ENCODE measurements at regions not wholly inside any gene's neighbourhood (a gene's known extent, or its start where the extent isn't known, plus 50 kb on each side); places are given as distances from the start of the nearest gene placed in this dataset.

DNA sequence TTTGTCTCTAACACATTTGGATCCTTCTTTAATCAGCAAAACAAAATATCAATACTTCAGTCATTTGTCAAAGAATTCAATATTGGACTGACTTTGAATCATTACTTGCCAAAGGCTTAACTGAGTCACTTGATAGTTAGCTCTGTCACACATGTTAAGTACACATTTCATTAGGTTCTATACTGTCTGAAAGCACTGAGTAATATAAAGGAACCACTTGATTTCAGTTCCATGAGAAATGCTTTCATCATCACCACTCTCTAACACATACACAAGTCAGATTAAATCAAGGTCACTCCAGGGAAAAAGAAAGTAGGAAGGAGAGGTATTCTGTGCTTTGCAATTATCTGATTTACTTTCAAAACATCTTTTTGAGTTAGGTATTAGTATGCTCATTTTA is 1233.1 kb downstream of the C4orf33 start:
- TF ChIP-seq, protein P1, sequence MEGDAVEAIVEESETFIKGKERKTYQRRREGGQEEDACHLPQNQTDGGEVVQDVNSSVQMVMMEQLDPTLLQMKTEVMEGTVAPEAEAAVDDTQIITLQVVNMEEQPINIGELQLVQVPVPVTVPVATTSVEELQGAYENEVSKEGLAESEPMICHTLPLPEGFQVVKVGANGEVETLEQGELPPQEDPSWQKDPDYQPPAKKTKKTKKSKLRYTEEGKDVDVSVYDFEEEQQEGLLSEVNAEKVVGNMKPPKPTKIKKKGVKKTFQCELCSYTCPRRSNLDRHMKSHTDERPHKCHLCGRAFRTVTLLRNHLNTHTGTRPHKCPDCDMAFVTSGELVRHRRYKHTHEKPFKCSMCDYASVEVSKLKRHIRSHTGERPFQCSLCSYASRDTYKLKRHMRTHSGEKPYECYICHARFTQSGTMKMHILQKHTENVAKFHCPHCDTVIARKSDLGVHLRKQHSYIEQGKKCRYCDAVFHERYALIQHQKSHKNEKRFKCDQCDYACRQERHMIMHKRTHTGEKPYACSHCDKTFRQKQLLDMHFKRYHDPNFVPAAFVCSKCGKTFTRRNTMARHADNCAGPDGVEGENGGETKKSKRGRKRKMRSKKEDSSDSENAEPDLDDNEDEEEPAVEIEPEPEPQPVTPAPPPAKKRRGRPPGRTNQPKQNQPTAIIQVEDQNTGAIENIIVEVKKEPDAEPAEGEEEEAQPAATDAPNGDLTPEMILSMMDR (IDR thresholded peaks at IDR 0.05; ENCODE audit: borderline replicate concordance): no peak

GRCh38 chr4:130333241-130333759 is 1237.3 kb downstream of the C4orf33 start:
- TF ChIP-seq, protein P1 (IDR thresholded peaks at IDR 0.05; ENCODE audit: borderline replicate concordance): no peak
- Histone ChIP-seq H3K27me3 (ENCODE audit: low read depth) (no peaks in the 10 kb centered on the region), H3K36me3 (no peaks in the 10 kb centered on the region), H3K27ac (replicated peaks) (no peak overlapping the region), H3K4me3 (no peak overlapping the region), H3K9me3 (replicated peaks) (no peaks in the 10 kb centered on the region), H3K4me1 (no peaks in the 10 kb centered on the region)
- DNase-seq: no peak
- intact Hi-C loops (cut with micrococcal nuclease): no loop called here

More for the DNA sequence above, 1233.1 kb downstream of the C4orf33 start:
- Histone ChIP-seq H3K27me3 (ENCODE audit: low read depth) (no peaks in the 10 kb centered on the region), H3K9me3 (replicated peaks) (no peaks in the 10 kb centered on the region), H3K36me3 (no peaks in the 10 kb centered on the region), H3K4me3 (no peak overlapping the region), H3K27ac (replicated peaks) (no peak overlapping the region), H3K4me1 (no peaks in the 10 kb centered on the region)
- DNase-seq: no peak
- intact Hi-C loops (cut with micrococcal nuclease): no loop called here

GRCh38 chr4:130335417-130336194 is 1239.7 kb downstream of the C4orf33 start:
- intact Hi-C loops (cut with micrococcal nuclease): no loop called here
- TF ChIP-seq, protein P1 (IDR thresholded peaks at IDR 0.05; ENCODE audit: borderline replicate concordance): no peak

GRCh38 chr4:130336585-130337217 is 1240.7 kb downstream of the C4orf33 start:
- TF ChIP-seq, protein P1 (IDR thresholded peaks at IDR 0.05; ENCODE audit: borderline replicate concordance): peak; percentile 60
- Histone ChIP-seq H3K36me3 (no peaks in the 10 kb centered on the region), H3K4me1 (no peaks in the 10 kb centered on the region), H3K4me3 (no peak overlapping the region), H3K27ac (replicated peaks) (no peak overlapping the region), H3K27me3 (ENCODE audit: low read depth) (no peaks in the 10 kb centered on the region), H3K9me3 (replicated peaks) (no peaks in the 10 kb centered on the region)
- intact Hi-C loops (cut with micrococcal nuclease): no loop called here
- DNase-seq: no peak

More at GRCh38 chr4:130335417-130336194, 1239.7 kb downstream of the C4orf33 start:
- no peaks in the 10 kb centered on the region for H3K27me3 ChIP-seq (ENCODE audit: low read depth)
- no peaks in the 10 kb centered on the region for H3K4me1 ChIP-seq
- no peak overlapping the region for H3K27ac ChIP-seq (replicated peaks)
- no peaks in the 10 kb centered on the region for H3K36me3 ChIP-seq
- no peak for DNase-seq
- no peaks in the 10 kb centered on the region for H3K9me3 ChIP-seq (replicated peaks)
- no peak overlapping the region for H3K4me3 ChIP-seq

DNA sequence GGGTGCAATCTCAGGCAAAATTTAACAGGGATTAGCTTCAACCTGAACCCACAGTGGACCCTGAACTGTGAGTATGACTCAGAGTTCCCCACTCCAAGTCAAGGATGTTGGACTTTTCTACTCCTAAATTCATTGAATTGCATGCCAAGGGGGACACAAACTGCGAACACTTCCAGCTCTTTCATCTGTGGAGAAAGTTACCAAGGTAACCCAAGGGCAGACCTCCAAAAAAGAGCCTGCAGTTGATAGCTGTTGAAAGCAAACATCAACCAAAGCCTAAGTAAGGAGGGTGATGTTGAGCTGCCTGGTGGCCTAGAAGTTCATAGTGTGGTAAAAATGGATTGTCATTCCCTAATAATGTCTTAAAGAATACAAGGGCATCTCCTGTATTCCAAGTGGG is 1242.9 kb downstream of the C4orf33 start:
- intact Hi-C loops (cut with micrococcal nuclease): no loop called here
- no peak for DNase-seq
- TF ChIP-seq, protein P1 (IDR thresholded peaks at IDR 0.05; ENCODE audit: borderline replicate concordance): no peak
- no peaks in the 10 kb centered on the region for H3K4me1 ChIP-seq
- H3K9me3 ChIP-seq (replicated peaks): no peaks in the 10 kb centered on the region
- H3K27me3 ChIP-seq (ENCODE audit: low read depth): no peaks in the 10 kb centered on the region
- H3K4me3 ChIP-seq: no peak overlapping the region
- no peak overlapping the region for H3K27ac ChIP-seq (replicated peaks)
- no peaks in the 10 kb centered on the region for H3K36me3 ChIP-seq

Data from left ventricle myocardium inferior (tissue), 1 donor.